GM12891 (cell line): ENCODE measurements at regions not wholly inside any gene's neighbourhood (a gene's known extent, or its start where the extent isn't known, plus 50 kb on each side); places are given as distances from the start of the nearest gene placed in this dataset.
"Not testable (repeated sequence)": the region's sequence is repeated elsewhere in the genome, so short reads cannot be mapped to it uniquely, and the experiment has no call there.

Source experiments
- DNase-seq: peaks from one replicate; pipeline ENCODE4 v3.0.0; 2011; ENCODE audit warnings: low spot score; ENCODE audit not compliant: insufficient read length
- FAIRE-seq: peaks from 2 replicates; lab custom pipeline; 2011; peaks lifted over from hg19 to GRCh38; lab: Jason Lieb, UNC
- PAX5 ChIP-seq: IDR thresholded peaks from 2 replicates; pipeline ENCODE4 v1.6.1; 2011; ENCODE audit warnings: low read length, moderate library complexity, mild to moderate bottlenecking; ENCODE audit not compliant: insufficient read depth, severe bottlenecking
- POLR2A ChIP-seq: IDR thresholded peaks from 2 replicates; pipeline ENCODE4 v1.6.1; 2011; ENCODE audit warnings: low read depth, low read length, control low read depth
- POLR2AphosphoS5 ChIP-seq: IDR thresholded peaks from 2 replicates; pipeline ENCODE4 v1.6.1; 2011; ENCODE audit warnings: low read depth, low read length, control low read depth
- POU2F2 ChIP-seq: IDR thresholded peaks from 2 replicates; pipeline ENCODE4 v1.6.1; 2011; ENCODE audit warnings: low read depth, mild to moderate bottlenecking, control low read depth, low read length, moderate library complexity
- SPI1 ChIP-seq: IDR thresholded peaks from 2 replicates; pipeline ENCODE4 v1.6.1; 2011; ENCODE audit warnings: low read depth, low read length, control low read depth
- TAF1 ChIP-seq: IDR thresholded peaks from 2 replicates; pipeline ENCODE4 v1.6.1; 2011; ENCODE audit warnings: low read depth, low read length, control low read depth

GRCh38 chr2:134019871-134020270, 234.0 kb upstream of the MGAT5 start:
- peak; percentile 80 for FAIRE-seq
- no peak for TF ChIP-seq TAF1
- TF ChIP-seq POU2F2: no peak
- TF ChIP-seq POLR2A: no peak
- no peak for TF ChIP-seq PAX5
- TF ChIP-seq POLR2AphosphoS5: no peak
- TF ChIP-seq SPI1: no peak
- no peak for DNase-seq

- DNase-seq (no peak), FAIRE-seq (peak; percentile 91)
- TF ChIP-seq SPI1: peak; percentile 32; the same call in 1 of the 2 replicates
- TF ChIP-seq POLR2A: no peak
Observed at GRCh38 chr2:134020608-134021007, 233.3 kb upstream of the MGAT5 start.

- TF ChIP-seq SPI1: peak; percentile 100
- no peak for TF ChIP-seq PAX5
- no peak for TF ChIP-seq TAF1
- TF ChIP-seq POU2F2: no peak
- TF ChIP-seq POLR2AphosphoS5: no peak
- peak; percentile 88 for FAIRE-seq
- DNase-seq: peak; percentile 61
Observed at GRCh38 chr2:134021830-134022524, 231.9 kb upstream of the MGAT5 start.

- FAIRE-seq: no peak
- DNase-seq: no peak
- no peak for TF ChIP-seq POLR2A
Observed at GRCh38 chr2:134023854-134024253, 230.0 kb upstream of the MGAT5 start.

- DNase-seq (no peak), FAIRE-seq (no peak)
- TF ChIP-seq SPI1 (no peak), PAX5 (no peak), POLR2AphosphoS5 (no peak), POU2F2 (no peak), TAF1 (no peak), POLR2A (no peak)
Observed at GRCh38 chr2:134027980-134028379, 225.9 kb upstream of the MGAT5 start.

GRCh38 chr2:134029418-134029817, 224.5 kb upstream of the MGAT5 start:
- FAIRE-seq: no peak
- DNase-seq: no peak
- TF ChIP-seq POU2F2 (no peak), TAF1 (no peak), POLR2A (no peak), SPI1 (no peak), POLR2AphosphoS5 (no peak), PAX5 (no peak)

GRCh38 chr2:134031539-134031938, 222.3 kb upstream of the MGAT5 start:
- TF ChIP-seq POLR2AphosphoS5: no peak
- TF ChIP-seq SPI1: no peak
- TF ChIP-seq PAX5: no peak
- no peak for TF ChIP-seq POLR2A
- no peak for TF ChIP-seq TAF1
- no peak for TF ChIP-seq POU2F2
- no peak for DNase-seq
- no peak for FAIRE-seq

GRCh38 chr2:134035605-134036370, 218.1 kb upstream of the MGAT5 start:
- TF ChIP-seq PAX5 (no peak), TAF1 (no peak), POU2F2 (no peak), SPI1 (no peak), POLR2A (no peak), POLR2AphosphoS5 (no peak)
- FAIRE-seq: no peak
- DNase-seq: no peak

GRCh38 chr2:134039912-134040581, 213.8 kb upstream of the MGAT5 start:
- FAIRE-seq (peak; percentile 69), DNase-seq (no peak)
- TF ChIP-seq POLR2AphosphoS5 (no peak), PAX5 (no peak), SPI1 (peak; percentile 49; the same call in 1 of the 2 replicates)

GRCh38 chr2:134040626-134041172, 213.2 kb upstream of the MGAT5 start:
- TF ChIP-seq SPI1: peak; percentile 31; the same call in 1 of the 2 replicates
- FAIRE-seq: peak; percentile 35
- not testable (repeated sequence) for DNase-seq
